Liver (tissue), 3 donors: ENCODE measurements at regions not wholly inside any gene's neighbourhood (a gene's known extent, or its start where the extent isn't known, plus 50 kb on each side); places are given as distances from the start of the nearest gene placed in this dataset.

Experiments used
- ATF3 ChIP-seq: IDR thresholded peaks from 2 replicates; pipeline ENCODE4 v1.6.1; 2016; ENCODE audit warnings: antibody characterized with exemption
- CTCF ChIP-seq: fragments of 150-350 bp; IDR thresholded peaks from 2 replicates; pipeline ENCODE4 v1.5.1; 2017; ENCODE audit warnings: improper control_type of control experiment, low read depth, low read length; ENCODE audit not compliant: missing input control
- EGR1 ChIP-seq, 2 donors: IDR thresholded peaks; 2 replicates each; pipeline ENCODE4 v1.6.1; 2016 to 2018; ENCODE audit warnings: antibody characterized with exemption in 2 of 2, low read depth in 2 of 2
- FOXA1 ChIP-seq: IDR thresholded peaks from 2 replicates; pipeline ENCODE4 v1.6.1; 2016; ENCODE audit warnings: antibody characterized with exemption
- NR2F2 ChIP-seq: IDR thresholded peaks from 2 replicates; pipeline ENCODE4 v1.6.1; 2016; ENCODE audit warnings: antibody characterized with exemption
- RAD21 ChIP-seq, 2 donors: IDR thresholded peaks; 2 replicates each; pipeline ENCODE4 v1.6.1; 2016; ENCODE audit warnings: antibody characterized with exemption in 2 of 2, mild to moderate bottlenecking in 2 of 2
- REST ChIP-seq: IDR thresholded peaks from 2 replicates; pipeline ENCODE4 v1.6.1; 2016; ENCODE audit warnings: antibody characterized with exemption, mild to moderate bottlenecking
- SP1 ChIP-seq: IDR thresholded peaks from 2 replicates; pipeline ENCODE4 v1.6.1; 2018; ENCODE audit warnings: antibody characterized with exemption, mild to moderate bottlenecking
- TAF1 ChIP-seq: conservative IDR thresholded peaks from 2 replicates; pipeline ENCODE4 v1.6.1; 2016; ENCODE audit warnings: antibody characterized with exemption, mild to moderate bottlenecking
- donor health status: healthy.
- donor health status: healthy.

- TF ChIP-seq FOXA1 (no peak), CTCF (no peak), TAF1 (no peak), NR2F2 (no peak), SP1 (no peak), ATF3 (no peak), REST (no peak), RAD21 (IDR thresholded peaks at IDR 0.05) (no peak), EGR1 (IDR thresholded peaks at IDR 0.05; ENCODE audit: low read depth in 2 of 2) (no peak)
These were observed 193.4 kb downstream of the PRDM2 start for GRCh38 chr1:13893409-13893821.
